ENCODE measurements at regions not wholly inside any gene's neighbourhood (a gene's known extent, or its start where the extent isn't known, plus 50 kb on each side); places are given as distances from the start of the nearest gene placed in this dataset.
"Not testable (repeated sequence)": the region's sequence is repeated elsewhere in the genome, so short reads cannot be mapped to it uniquely, and the experiment has no call there.

DNA sequence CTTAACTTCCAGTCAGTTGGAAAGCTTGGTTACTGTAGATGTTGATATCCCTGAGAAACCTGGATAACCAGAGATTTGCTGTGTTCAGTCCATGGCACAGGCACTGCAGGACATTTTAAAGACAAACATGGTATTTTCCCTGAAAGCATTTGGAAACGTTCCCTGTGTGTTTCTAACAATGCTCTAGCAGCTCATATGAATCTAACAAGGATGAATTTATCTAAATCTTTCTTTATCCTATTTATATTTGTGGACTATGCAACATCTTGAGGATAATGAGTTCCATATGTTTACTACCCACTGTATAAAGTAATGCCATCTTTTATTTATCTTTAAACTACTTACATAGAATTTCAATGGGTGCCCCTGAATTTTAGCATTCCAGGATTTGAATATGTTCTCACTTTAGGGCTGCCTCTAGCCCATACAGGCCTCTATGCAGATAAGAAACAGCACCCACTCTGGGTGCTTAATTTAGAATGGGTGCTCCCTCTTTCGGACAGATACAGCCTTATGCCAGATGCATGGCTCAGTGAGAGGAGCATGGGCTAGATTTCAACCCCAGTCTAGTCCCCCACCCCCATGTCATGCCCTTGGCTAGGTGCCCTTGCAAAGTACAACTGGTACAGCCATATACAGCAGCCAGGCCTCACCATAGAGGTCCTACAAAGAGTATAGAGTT lies 50.6 kb upstream of the NEMP2 start:
- no peak for DNase-seq

DNA sequence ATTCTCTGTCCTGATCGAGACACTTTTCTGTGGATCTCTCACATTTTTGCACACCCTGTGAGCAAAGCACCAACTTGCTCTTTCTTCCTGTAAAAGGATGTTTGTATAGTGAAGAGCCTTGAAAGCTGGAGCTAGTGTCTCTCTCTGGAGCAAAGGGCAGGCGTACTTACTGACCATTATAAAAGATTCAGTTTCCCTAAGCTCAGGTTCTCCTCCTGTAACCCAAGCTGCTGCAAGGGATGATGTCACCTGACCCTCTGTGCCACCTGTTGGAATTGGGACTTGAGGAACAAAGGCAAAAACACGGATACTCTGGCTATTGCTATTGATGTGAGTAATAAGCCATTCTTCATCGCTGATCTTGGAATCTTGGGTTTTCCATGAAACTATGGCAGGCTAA lies 52.6 kb upstream of the NEMP2 start:
- DNase-seq: no peak

DNA sequence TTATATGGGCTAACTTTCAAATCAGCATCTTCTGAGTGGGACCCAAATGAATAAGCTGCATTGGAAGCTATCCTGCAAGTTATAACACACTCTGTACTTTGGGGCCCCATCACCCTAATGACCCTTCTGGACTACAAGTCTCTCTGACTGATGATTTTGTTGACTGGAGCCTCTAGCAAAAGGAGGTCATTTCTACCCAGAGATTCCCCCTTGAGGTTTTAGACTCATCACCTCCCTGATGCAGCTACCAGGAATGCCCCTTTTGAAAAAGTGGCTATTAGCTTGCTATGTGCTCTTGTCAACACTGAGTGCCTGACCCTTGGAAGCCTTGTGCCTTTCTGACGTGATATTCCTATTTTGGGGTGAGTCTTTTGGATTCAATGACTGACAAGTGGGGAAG lies 54.5 kb upstream of the NEMP2 start:
- DNase-seq: no peak

DNA sequence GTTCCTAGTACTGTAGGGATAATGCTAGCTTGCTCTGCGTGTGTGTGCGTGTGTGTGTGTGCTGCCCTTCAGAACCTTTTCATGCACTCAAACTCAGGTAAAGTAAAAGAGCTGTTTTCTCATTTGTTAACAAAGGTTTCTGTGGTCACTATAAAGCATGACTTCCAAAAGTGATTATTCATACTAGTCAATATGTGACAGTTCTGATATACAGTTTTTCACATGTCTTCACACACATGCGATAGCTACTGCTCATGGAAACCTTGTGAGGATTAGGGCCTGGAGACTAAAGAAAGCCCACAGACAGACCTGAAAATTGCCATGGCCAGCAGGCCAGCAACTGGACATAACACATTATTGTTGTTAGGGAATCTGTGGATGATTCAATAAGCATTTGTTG lies 56.9 kb upstream of the NEMP2 start:
- no peak for DNase-seq

DNA sequence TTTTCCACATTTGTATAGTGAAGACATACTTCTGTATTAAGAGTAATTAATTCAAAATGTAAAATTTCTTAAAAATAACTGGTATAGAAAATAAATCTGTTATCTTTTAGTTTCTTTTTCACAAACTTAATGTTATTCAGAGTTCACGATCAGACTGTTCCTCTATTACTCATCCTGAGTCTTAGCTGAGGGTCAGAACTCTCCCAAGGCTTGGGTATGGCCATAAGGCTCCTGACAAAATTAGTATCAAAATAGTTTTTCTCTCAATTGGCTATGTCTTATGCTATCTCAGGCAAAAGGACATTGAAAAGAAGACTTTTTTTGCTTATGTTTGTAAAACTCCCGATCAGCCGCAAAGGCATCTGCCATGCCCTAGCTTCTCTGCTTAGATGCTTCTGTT lies 56.1 kb upstream of the NAB1 start:
- no peak for DNase-seq

DNA sequence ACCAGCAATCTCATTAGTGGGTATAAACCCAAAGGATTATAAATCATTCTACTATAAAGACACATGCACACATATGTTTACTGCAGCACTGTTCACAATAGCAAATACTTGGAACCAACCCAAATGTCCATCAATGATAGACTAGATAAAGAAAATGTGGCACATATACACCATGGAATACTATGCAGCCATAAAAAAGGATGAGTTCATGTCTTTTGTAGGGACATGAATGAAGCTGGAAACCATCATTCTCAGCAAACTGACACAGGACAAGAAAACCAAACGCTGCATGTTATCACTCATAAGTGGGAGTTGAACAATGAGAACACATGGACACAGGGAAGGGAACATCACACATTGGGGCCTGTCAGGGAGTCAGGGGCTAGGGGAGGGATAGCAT lies 53.0 kb upstream of the NAB1 start:
- DNase-seq: not testable (repeated sequence)

DNA sequence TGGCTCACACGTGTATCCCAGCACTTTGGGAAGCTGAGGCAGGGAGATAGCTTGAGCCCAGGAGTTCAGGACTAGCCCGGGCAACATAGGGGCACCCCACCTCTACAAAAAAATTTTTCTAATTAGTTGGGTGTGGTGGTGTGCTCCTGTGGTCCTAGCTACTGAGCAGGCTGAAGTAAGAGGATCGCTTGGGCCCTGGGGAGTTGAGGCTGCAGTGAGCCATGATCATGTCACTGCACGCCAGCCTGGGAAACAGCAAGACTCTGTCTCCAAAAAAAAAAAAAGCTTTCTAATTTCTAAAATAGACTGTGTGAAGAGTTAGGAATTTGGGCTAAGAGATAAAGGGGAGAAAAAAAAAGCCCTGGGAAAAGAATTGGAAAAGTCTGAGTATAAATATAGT lies 51.9 kb upstream of the NAB1 start:
- peak; percentile 43 for DNase-seq

DNA sequence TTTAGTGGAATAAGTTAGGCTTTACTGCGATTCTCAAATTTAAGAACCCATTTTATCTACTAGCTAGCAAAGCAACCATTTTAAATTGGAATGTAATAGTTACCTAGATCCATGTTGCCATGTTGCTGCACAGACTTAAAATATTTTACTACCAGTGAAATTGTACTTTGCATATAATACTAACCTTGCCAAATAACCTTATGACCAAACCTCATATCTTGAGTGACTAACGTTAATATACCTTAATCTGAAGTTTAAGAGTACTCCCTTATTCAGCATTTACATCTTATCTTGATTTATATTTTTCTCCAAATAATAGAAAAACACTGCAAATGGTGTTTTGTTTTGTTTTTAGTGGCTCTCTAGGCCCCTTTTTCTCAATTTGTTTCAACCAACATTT lies 50.3 kb upstream of the NAB1 start:
- DNase-seq: no peak

DNA sequence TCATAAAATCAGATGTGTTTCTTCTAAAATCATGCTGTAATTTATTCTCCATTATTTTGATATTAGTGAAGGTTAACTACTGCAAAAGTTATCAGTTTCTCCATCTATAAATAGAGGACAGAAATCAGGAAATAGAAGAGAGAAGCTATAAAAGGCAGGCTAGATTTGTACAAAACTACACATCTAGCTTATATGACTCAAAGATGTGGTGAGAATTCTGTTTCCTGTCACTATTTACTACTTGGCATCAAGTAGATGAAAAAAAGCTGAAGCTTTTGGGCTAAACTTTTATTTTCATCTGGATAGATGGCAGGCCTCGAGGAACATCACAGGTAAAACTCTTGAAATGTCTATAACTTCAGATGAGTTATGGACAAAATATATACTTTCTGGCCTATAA lies 49.8 kb upstream of the NAB1 start:
- no peak for DNase-seq
